Neuronal stem cell (in vitro differentiated cells): ENCODE measurements at regions not wholly inside any gene's neighbourhood (a gene's known extent, or its start where the extent isn't known, plus 50 kb on each side); places are given as distances from the start of the nearest gene placed in this dataset.

ENCODE experiments used
- DNase-seq: peaks from one replicate; pipeline ENCODE4 v3.0.0-alpha.2; 2013; ENCODE audit warnings: low spot score
- H2AFZ ChIP-seq: one replicate; pipeline ENCODE4 v1.6.1; 2013; ENCODE audit warnings: mild to moderate bottlenecking, low read length, inconsistent platforms
- H2AK5ac ChIP-seq: 2 replicates; pipeline ENCODE4 v1.6.1; 2013; ENCODE audit warnings: low read depth, mild to moderate bottlenecking, inconsistent platforms, low read length, moderate library complexity, mixed read lengths
- H2BK120ac ChIP-seq: 2 replicates; pipeline ENCODE4 v1.6.1; 2013; ENCODE audit warnings: low read depth, mild to moderate bottlenecking, inconsistent platforms, low read length, moderate library complexity, mixed read lengths
- H2BK12ac ChIP-seq: one replicate; pipeline ENCODE4 v1.6.1; 2013; ENCODE audit warnings: low read length, inconsistent platforms
- H2BK15ac ChIP-seq: 2 replicates; pipeline ENCODE4 v1.6.1; 2013; ENCODE audit warnings: mild to moderate bottlenecking, low read length, inconsistent platforms, mixed read lengths
- H2BK5ac ChIP-seq: one replicate; pipeline ENCODE4 v1.6.1; 2013; ENCODE audit warnings: inconsistent platforms, mild to moderate bottlenecking, low read length, moderate library complexity
- H3K14ac ChIP-seq: one replicate; pipeline ENCODE4 v1.6.1; 2013; ENCODE audit warnings: low read length, inconsistent platforms
- H3K18ac ChIP-seq: 2 replicates; pipeline ENCODE4 v1.6.1; 2013; ENCODE audit warnings: low read length, inconsistent platforms
- H3K23ac ChIP-seq: 2 replicates; pipeline ENCODE4 v1.6.1; 2013; ENCODE audit warnings: low read depth, mild to moderate bottlenecking, mixed read lengths, low read length, inconsistent platforms; ENCODE audit not compliant: poor library complexity
- H3K27ac ChIP-seq: replicated peaks from 3 replicates; pipeline ENCODE4 v1.5.1; 2013; ENCODE audit warnings: low read length, inconsistent platforms
- H3K27me3 ChIP-seq, 3 experiments: 2 replicates each; pipeline ENCODE4 v1.6.1; 2013; ENCODE audit warnings: low read length in 3 of 3, mild to moderate bottlenecking in 2 of 3, inconsistent platforms in 1 of 3, low read depth in 1 of 3, mixed read lengths in 1 of 3, moderate library complexity in 1 of 3; ENCODE audit not compliant: control insufficient read depth in 3 of 3, insufficient read depth in 3 of 3
- H3K36me3 ChIP-seq, 2 donors: replicated peaks in 1 of 2; 2 replicates each; pipeline ENCODE4 v1.6.1; 2013; ENCODE audit warnings: low read length in 2 of 2; ENCODE audit not compliant: control insufficient read depth in 2 of 2, insufficient read depth in 2 of 2
- H3K4ac ChIP-seq: 2 replicates; pipeline ENCODE4 v1.6.1; 2013; ENCODE audit warnings: inconsistent platforms, mild to moderate bottlenecking, low read length, moderate library complexity
- H3K4me1 ChIP-seq, 2 donors: 1 replicate in 1 of 2; 2 replicates in 1 of 2; pipeline ENCODE4 v1.6.1; 2013; ENCODE audit warnings: low read length in 2 of 2, low read depth in 1 of 2; ENCODE audit not compliant: control insufficient read depth in 2 of 2, insufficient read depth in 1 of 2
- H3K4me2 ChIP-seq: one replicate; pipeline ENCODE4 v1.6.1; 2013; ENCODE audit warnings: mild to moderate bottlenecking, low read length, inconsistent platforms; ENCODE audit not compliant: insufficient read depth, poor library complexity, severe bottlenecking
- H3K4me3 ChIP-seq, 2 donors: 2 replicates each; pipeline ENCODE4 v1.5.1; 2013; ENCODE audit warnings: low read length in 2 of 2, mild to moderate bottlenecking in 2 of 2, inconsistent platforms in 1 of 2, moderate library complexity in 1 of 2
- H3K79me1 ChIP-seq: one replicate; pipeline ENCODE4 v1.6.1; 2013; ENCODE audit warnings: low read depth, mild to moderate bottlenecking, inconsistent platforms, low read length, moderate library complexity
- H3K9ac ChIP-seq: one replicate; pipeline ENCODE4 v1.6.1; 2013; ENCODE audit warnings: mild to moderate bottlenecking, low read depth, low read length, inconsistent platforms; ENCODE audit not compliant: poor library complexity
- H3K9me3 ChIP-seq, 2 donors: replicated peaks in 1 of 2; 2 replicates each; pipeline versions ENCODE3 to v1.6.1; 2013; ENCODE audit warnings: low read length in 2 of 2, mild to moderate bottlenecking in 2 of 2, inconsistent platforms in 1 of 2, low read depth in 1 of 2, mixed read lengths in 1 of 2, moderate library complexity in 1 of 2; ENCODE audit not compliant: control insufficient read depth in 2 of 2, insufficient read depth in 1 of 2
- H4K8ac ChIP-seq: one replicate; pipeline ENCODE4 v1.6.1; 2013; ENCODE audit warnings: low read depth, mild to moderate bottlenecking, inconsistent platforms, low read length, moderate library complexity
- H4K91ac ChIP-seq: one replicate; pipeline ENCODE4 v1.6.1; 2013; ENCODE audit warnings: low read length, low read depth, mild to moderate bottlenecking, inconsistent platforms; ENCODE audit not compliant: poor library complexity
- WGBS, 2 donors: extraction: QIAGEN DNeasy Blood & Tissue Kit; methylation state at CpG; one replicate each; pipeline ENCODE4 v1.1.7; 2013; ENCODE audit warnings: missing lambda C conversion rate in 2 of 2, mixed read lengths in 1 of 2; ENCODE audit not compliant: insufficient read length in 2 of 2, insufficient replicate concordance in 1 of 2; ENCODE audit errors: extremely low coverage in 2 of 2; 5-methylcytosine and 5-hydroxymethylcytosine counted together

DNA sequence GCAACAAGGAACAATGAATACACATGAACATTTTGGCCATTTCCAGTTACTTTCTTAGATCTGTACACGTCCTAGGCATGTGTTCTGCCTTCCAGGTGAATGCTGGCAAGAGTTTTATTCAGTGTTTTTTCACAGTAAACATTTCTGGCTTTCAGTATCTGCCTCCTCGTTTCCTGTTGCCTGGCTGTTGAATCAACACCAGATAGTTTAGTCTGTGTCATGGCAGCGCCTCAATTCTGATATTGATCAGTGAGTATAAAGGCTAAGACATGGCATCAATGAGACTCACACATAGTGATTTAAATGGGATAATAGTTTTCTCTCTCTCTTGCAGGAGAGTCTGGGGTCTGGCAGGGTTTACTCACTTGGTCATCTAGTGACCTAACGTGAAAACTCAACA is 266.9 kb upstream of the SLCO3A1 start:
- Histone ChIP-seq H2BK120ac (no peak overlapping the region), H3K27me3 (no peaks in the 10 kb centered on the region), H4K91ac (no peak overlapping the region), H2AFZ (no peak overlapping the region), H3K79me1 (no peaks in the 10 kb centered on the region), H3K9ac (no peak overlapping the region), H3K27ac (no peak overlapping the region), H2BK15ac (no peak overlapping the region), H3K9me3 (no peaks in the 10 kb centered on the region), H3K36me3 (no peaks in the 10 kb centered on the region), H2BK12ac (no peak overlapping the region), H3K4ac (no peak overlapping the region), H3K4me2 (no peak overlapping the region), H2BK5ac (no peak overlapping the region), H3K4me3 (no peak overlapping the region), H3K18ac (no peak overlapping the region), H3K4me1 (no peaks in the 10 kb centered on the region), H3K14ac (no peak overlapping the region), H4K8ac (no peak overlapping the region), H3K23ac (no peak overlapping the region), H2AK5ac (no peak overlapping the region)
- no CpG with 5 or more reads among the region's 4 CpGs for WGBS, 2 donors
- DNase-seq: no peak

DNA sequence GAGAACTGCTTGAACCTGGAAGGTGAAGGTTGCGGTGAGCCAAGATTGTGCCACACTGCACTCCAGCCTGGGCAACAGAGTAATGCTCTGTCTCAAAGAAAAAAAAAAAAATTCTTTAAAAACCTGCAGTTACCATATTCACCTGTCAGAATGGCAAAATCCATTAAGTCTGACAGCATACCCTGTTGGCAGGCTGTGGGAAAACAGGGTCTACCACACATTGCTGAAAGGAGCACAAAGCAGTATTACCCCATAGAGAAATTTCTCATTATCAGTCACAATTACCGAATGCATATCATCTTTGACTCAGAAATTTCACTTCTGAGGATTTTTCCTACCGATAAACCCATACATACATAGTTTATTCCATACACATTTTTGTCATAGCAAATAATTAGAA is 264.1 kb upstream of the SLCO3A1 start:
- DNase-seq: no peak
- WGBS, 2 donors: no CpG with 5 or more reads among the region's 3 CpGs
- no peak overlapping the region for H2AK5ac ChIP-seq

DNA sequence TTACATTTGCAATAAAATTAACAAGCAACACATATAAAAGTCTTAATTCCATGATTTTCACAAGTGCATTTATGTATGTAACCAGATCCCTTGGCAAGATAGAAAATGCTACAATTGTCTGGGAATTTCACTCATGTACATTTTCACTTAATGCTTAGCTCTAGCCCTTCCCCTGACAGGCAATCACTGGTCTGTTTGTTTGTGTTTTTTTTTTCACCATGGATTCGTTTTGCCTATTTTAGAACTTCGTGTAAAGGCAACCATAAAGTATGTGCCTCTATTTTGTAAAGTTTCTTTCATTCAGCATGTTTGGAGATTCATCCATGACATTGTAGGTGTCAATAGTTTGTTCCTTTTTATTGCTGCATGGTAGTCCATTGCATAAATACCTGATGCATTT is 260.9 kb upstream of the SLCO3A1 start:
- no peak for DNase-seq
- H3K4me2 ChIP-seq: no peak overlapping the region
- WGBS, 2 donors: no CpG with 5 or more reads among the region's 2 CpGs
- no peak overlapping the region for H3K18ac ChIP-seq
- no peak overlapping the region for H3K27ac ChIP-seq
- H3K9me3 ChIP-seq: no peaks in the 10 kb centered on the region
- no peak overlapping the region for H2BK15ac ChIP-seq
- no peak overlapping the region for H3K4ac ChIP-seq
- H4K91ac ChIP-seq: no peak overlapping the region
- H2BK120ac ChIP-seq: no peak overlapping the region
- no peak overlapping the region for H3K4me3 ChIP-seq
- H2AK5ac ChIP-seq: no peak overlapping the region
- H3K4me1 ChIP-seq: no peaks in the 10 kb centered on the region
- H2BK12ac ChIP-seq: no peak overlapping the region
- H3K9ac ChIP-seq: no peak overlapping the region
- no peak overlapping the region for H3K14ac ChIP-seq
- H3K27me3 ChIP-seq: no peaks in the 10 kb centered on the region
- H3K36me3 ChIP-seq: no peaks in the 10 kb centered on the region
- no peak overlapping the region for H2AFZ ChIP-seq
- no peaks in the 10 kb centered on the region for H3K79me1 ChIP-seq
- no peak overlapping the region for H2BK5ac ChIP-seq
- H4K8ac ChIP-seq: no peak overlapping the region
- no peak overlapping the region for H3K23ac ChIP-seq

More for the DNA sequence above, 264.1 kb upstream of the SLCO3A1 start:
- Histone ChIP-seq H2BK15ac (no peak overlapping the region), H3K18ac (no peak overlapping the region), H3K4ac (no peak overlapping the region), H3K14ac (no peak overlapping the region), H3K4me2 (no peak overlapping the region), H2AFZ (no peak overlapping the region), H3K23ac (no peak overlapping the region), H3K4me1 (no peaks in the 10 kb centered on the region), H4K91ac (no peak overlapping the region), H3K9me3 (no peaks in the 10 kb centered on the region), H3K27ac (no peak overlapping the region), H2BK5ac (no peak overlapping the region), H3K27me3 (no peaks in the 10 kb centered on the region), H3K79me1 (no peaks in the 10 kb centered on the region), H3K36me3 (no peaks in the 10 kb centered on the region), H4K8ac (no peak overlapping the region), H3K4me3 (no peak overlapping the region), H3K9ac (no peak overlapping the region), H2BK12ac (no peak overlapping the region), H2BK120ac (no peak overlapping the region)

DNA sequence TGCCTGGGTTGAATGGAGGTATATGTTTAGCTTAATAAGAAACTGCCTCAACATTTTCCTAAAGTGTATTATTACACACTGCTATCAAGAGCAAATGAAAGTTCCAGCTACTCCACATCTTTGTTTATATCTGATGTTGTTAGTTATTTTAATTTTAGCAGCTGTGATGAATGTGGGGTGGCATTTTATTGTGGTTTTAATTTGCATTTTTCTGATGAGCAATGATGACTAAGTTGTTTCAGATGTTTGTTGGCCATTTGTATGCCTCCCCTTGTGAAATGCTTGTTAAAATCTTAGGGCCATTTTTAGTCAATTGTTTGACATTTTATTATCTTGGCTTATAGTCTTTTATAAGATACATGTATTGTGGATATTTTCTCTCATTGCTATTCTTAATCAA is 260.4 kb upstream of the SLCO3A1 start:
- Histone ChIP-seq H2BK12ac (no peak overlapping the region), H3K4ac (no peak overlapping the region), H2BK120ac (no peak overlapping the region), H2BK5ac (no peak overlapping the region), H3K4me3 (no peak overlapping the region), H3K27me3 (no peaks in the 10 kb centered on the region), H2BK15ac (no peak overlapping the region), H2AFZ (no peak overlapping the region), H4K91ac (no peak overlapping the region), H3K4me2 (no peak overlapping the region), H3K18ac (no peak overlapping the region), H4K8ac (no peak overlapping the region), H3K23ac (no peak overlapping the region), H3K79me1 (no peaks in the 10 kb centered on the region), H3K9me3 (no peaks in the 10 kb centered on the region), H3K4me1 (no peaks in the 10 kb centered on the region), H3K36me3 (no peaks in the 10 kb centered on the region), H3K9ac (no peak overlapping the region), H3K14ac (no peak overlapping the region), H2AK5ac (no peak overlapping the region), H3K27ac (no peak overlapping the region)
- no peak for DNase-seq
